ENCODE measurements at regions not wholly inside any gene's neighbourhood (a gene's known extent, or its start where the extent isn't known, plus 50 kb on each side); places are given as distances from the start of the nearest gene placed in this dataset.

- no peak for DNase-seq
Measured at GRCh38 chr15:46265664-46266347, 631.0 kb downstream of the SQOR start.

GRCh38 chr15:46266661-46267060 lies 631.8 kb downstream of the SQOR start:
- DNase-seq, result no peak

GRCh38 chr15:46270481-46271147 lies 635.8 kb downstream of the SQOR start:
- DNase-seq, result no peak

- no peak for DNase-seq
Measured at GRCh38 chr15:46275701-46276100, 640.9 kb downstream of the SQOR start.

- no peak for DNase-seq
Measured at GRCh38 chr15:46277451-46277850, 642.6 kb downstream of the SQOR start.

- DNase-seq, result no peak
Measured at GRCh38 chr15:46278062-46278461, 643.2 kb downstream of the SQOR start.

- DNase-seq, result no peak
Measured at GRCh38 chr15:46278486-46279090, 643.8 kb downstream of the SQOR start.

GRCh38 chr15:46280762-46281542 lies 646.1 kb downstream of the SQOR start:
- no peak for DNase-seq

GRCh38 chr15:46293550-46293949 lies 658.7 kb downstream of the SQOR start:
- DNase-seq, result no peak

- no peak for DNase-seq
Measured at GRCh38 chr15:46296002-46296401, 661.2 kb downstream of the SQOR start.

- DNase-seq, result no peak
Measured at GRCh38 chr15:46296797-46297196, 662.0 kb downstream of the SQOR start.

- no peak for DNase-seq
Measured at GRCh38 chr15:46297766-46298165, 662.9 kb downstream of the SQOR start.

GRCh38 chr15:46300716-46301115 lies 665.9 kb downstream of the SQOR start:
- DNase-seq, result no peak

- DNase-seq, result no peak
Measured at GRCh38 chr15:46301291-46301690, 666.5 kb downstream of the SQOR start.

GRCh38 chr15:46301826-46302225 lies 667.0 kb downstream of the SQOR start:
- DNase-seq, result no peak

GRCh38 chr15:46304321-46304720 lies 669.5 kb downstream of the SQOR start:
- DNase-seq, result no peak

GRCh38 chr15:46307746-46308145 lies 672.9 kb downstream of the SQOR start:
- DNase-seq, result no peak

GRCh38 chr15:46309914-46310313 lies 675.1 kb downstream of the SQOR start:
- DNase-seq, result no peak

GRCh38 chr15:46312133-46312740 lies 677.4 kb downstream of the SQOR start:
- peak; percentile 15 for DNase-seq

- no peak for DNase-seq
Measured at GRCh38 chr15:46315434-46315833, 680.6 kb downstream of the SQOR start.

GRCh38 chr15:46316024-46316423 lies 681.2 kb downstream of the SQOR start:
- DNase-seq, result no peak

- DNase-seq, result no peak
Measured at GRCh38 chr15:46317029-46317428, 682.2 kb downstream of the SQOR start.

- no peak for DNase-seq
Measured at GRCh38 chr15:46322753-46323152, 687.9 kb downstream of the SQOR start.

Measured in activated CD4-positive, alpha-beta T cell treated with anti-CD3 and anti-CD28 coated beads for 1 hour (primary cell).